HEK293 (cell line): ENCODE measurements at regions not wholly inside any gene's neighbourhood (a gene's known extent, or its start where the extent isn't known, plus 50 kb on each side); places are given as distances from the start of the nearest gene placed in this dataset.

ENCODE experiments used
- HOXA7 ChIP-seq: sonication (generic); formaldehyde crosslinking; IDR thresholded peaks from 2 replicates; pipeline ENCODE4 v1.8.1; 2022; ENCODE audit warnings: missing genetic modification reagents, borderline replicate concordance
- KLF1 ChIP-seq: fragments of 450-650 bp; formaldehyde crosslinking; IDR thresholded peaks from 2 replicates; pipeline ENCODE4 v1.5.1; 2016; ENCODE audit warnings: missing biosample characterization, missing genetic modification characterization
- YY1 ChIP-seq: fragments of 450-650 bp; formaldehyde crosslinking; IDR thresholded peaks from 2 replicates; pipeline ENCODE4 v1.5.1; 2018; ENCODE audit warnings: missing biosample characterization, missing genetic modification characterization
- ZNF112 ChIP-seq: fragments of 450-650 bp; formaldehyde crosslinking; IDR thresholded peaks from 2 replicates; pipeline ENCODE4 v1.5.0; 2017; ENCODE audit warnings: missing biosample characterization, missing genetic modification characterization
- ZNF184 ChIP-seq: fragments of 450-650 bp; IDR thresholded peaks from 2 replicates; pipeline ENCODE4 v1.5.1; 2018; ENCODE audit warnings: missing biosample characterization, mild to moderate bottlenecking, missing genetic modification characterization
- ZNF37A ChIP-seq: fragments of 450-650 bp; IDR thresholded peaks from 2 replicates; pipeline ENCODE4 v1.5.1; 2018; ENCODE audit warnings: missing biosample characterization, missing genetic modification characterization
- ZNF560 ChIP-seq: fragments of 450-650 bp; formaldehyde crosslinking; IDR thresholded peaks from 2 replicates; pipeline ENCODE4 v1.5.1; 2017; ENCODE audit warnings: missing biosample characterization, missing genetic modification characterization, borderline replicate concordance
- ZNF747 ChIP-seq: fragments of 450-650 bp; formaldehyde crosslinking; IDR thresholded peaks from 2 replicates; pipeline ENCODE4 v1.5.1; 2016; ENCODE audit warnings: missing biosample characterization, missing genetic modification characterization
- TF ChIP-seq, protein P1 (sequence below): fragments of 450-650 bp; formaldehyde crosslinking; IDR thresholded peaks from 2 replicates; pipeline ENCODE4 v1.5.1; 2016; ENCODE audit warnings: missing biosample characterization, missing genetic modification characterization
- TF ChIP-seq, protein P2 (sequence below): fragments of 450-650 bp; formaldehyde crosslinking; IDR thresholded peaks from 2 replicates; pipeline ENCODE4 v1.5.1; 2016; ENCODE audit warnings: missing biosample characterization, missing genetic modification characterization
- TF ChIP-seq, protein P3 (sequence below): fragments of 450-650 bp; formaldehyde crosslinking; IDR thresholded peaks from 2 replicates; pipeline ENCODE4 v1.5.1; 2017; ENCODE audit warnings: missing biosample characterization, missing genetic modification characterization
- TF ChIP-seq, protein P4 (sequence below): fragments of 450-650 bp; formaldehyde crosslinking; IDR thresholded peaks from 2 replicates; pipeline ENCODE4 v1.5.1; 2016; ENCODE audit warnings: missing biosample characterization, missing genetic modification characterization
- TF ChIP-seq, protein P5 (sequence below): fragments of 450-650 bp; formaldehyde crosslinking; optimal IDR thresholded peaks from 2 replicates; pipeline ENCODE3; 2016; ENCODE audit warnings: missing biosample characterization, mild to moderate bottlenecking, missing genetic modification characterization
- TF ChIP-seq, protein P6 (sequence below): fragments of 450-650 bp; formaldehyde crosslinking; IDR thresholded peaks from 2 replicates; pipeline ENCODE4 v1.5.1; 2016; ENCODE audit warnings: missing biosample characterization, missing genetic modification characterization, borderline replicate concordance

DNA sequence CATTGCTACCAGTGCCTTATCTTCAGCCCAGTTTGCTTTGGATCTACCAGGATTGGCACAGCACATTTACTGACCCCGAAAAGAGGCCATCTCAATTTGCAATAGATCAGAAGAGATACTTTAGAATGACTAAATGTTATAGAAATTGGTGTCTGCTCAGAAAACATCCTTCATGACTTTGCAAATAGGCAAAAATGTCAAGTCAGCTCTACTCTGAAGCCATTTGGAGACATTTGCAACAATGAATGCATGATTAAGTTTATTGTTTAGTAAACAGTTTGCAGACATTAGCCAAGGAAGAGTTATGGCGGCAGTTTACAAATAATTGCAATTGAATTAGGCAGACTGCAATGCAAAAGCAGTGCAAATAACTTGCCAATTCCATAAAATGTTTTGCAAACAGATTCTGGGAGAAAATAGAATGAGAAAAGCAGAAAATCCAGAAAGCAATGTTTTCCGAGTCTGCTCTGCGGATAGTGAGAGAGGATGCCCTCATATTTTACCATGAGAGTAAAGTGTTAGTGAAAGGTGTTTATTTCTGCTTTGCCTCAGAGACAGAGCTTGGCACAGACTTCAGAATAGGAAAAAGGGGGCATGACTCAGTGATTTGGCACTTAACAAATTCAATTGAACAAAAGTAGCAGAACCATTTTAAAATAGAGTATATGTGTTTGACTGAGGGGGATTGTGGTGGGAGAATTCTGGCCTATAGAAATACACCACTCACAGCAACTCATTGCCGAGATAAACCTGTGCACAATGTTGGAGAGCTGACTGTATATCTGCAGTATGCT is 334.9 kb upstream of the NR2F2 start:
- TF ChIP-seq, protein P1, sequence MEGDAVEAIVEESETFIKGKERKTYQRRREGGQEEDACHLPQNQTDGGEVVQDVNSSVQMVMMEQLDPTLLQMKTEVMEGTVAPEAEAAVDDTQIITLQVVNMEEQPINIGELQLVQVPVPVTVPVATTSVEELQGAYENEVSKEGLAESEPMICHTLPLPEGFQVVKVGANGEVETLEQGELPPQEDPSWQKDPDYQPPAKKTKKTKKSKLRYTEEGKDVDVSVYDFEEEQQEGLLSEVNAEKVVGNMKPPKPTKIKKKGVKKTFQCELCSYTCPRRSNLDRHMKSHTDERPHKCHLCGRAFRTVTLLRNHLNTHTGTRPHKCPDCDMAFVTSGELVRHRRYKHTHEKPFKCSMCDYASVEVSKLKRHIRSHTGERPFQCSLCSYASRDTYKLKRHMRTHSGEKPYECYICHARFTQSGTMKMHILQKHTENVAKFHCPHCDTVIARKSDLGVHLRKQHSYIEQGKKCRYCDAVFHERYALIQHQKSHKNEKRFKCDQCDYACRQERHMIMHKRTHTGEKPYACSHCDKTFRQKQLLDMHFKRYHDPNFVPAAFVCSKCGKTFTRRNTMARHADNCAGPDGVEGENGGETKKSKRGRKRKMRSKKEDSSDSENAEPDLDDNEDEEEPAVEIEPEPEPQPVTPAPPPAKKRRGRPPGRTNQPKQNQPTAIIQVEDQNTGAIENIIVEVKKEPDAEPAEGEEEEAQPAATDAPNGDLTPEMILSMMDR (tag by site-specific recombination) = no peak
- TF ChIP-seq, protein P2, sequence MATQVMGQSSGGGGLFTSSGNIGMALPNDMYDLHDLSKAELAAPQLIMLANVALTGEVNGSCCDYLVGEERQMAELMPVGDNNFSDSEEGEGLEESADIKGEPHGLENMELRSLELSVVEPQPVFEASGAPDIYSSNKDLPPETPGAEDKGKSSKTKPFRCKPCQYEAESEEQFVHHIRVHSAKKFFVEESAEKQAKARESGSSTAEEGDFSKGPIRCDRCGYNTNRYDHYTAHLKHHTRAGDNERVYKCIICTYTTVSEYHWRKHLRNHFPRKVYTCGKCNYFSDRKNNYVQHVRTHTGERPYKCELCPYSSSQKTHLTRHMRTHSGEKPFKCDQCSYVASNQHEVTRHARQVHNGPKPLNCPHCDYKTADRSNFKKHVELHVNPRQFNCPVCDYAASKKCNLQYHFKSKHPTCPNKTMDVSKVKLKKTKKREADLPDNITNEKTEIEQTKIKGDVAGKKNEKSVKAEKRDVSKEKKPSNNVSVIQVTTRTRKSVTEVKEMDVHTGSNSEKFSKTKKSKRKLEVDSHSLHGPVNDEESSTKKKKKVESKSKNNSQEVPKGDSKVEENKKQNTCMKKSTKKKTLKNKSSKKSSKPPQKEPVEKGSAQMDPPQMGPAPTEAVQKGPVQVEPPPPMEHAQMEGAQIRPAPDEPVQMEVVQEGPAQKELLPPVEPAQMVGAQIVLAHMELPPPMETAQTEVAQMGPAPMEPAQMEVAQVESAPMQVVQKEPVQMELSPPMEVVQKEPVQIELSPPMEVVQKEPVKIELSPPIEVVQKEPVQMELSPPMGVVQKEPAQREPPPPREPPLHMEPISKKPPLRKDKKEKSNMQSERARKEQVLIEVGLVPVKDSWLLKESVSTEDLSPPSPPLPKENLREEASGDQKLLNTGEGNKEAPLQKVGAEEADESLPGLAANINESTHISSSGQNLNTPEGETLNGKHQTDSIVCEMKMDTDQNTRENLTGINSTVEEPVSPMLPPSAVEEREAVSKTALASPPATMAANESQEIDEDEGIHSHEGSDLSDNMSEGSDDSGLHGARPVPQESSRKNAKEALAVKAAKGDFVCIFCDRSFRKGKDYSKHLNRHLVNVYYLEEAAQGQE = no peak
- TF ChIP-seq ZNF747 (no peak), YY1 (tag by site-specific recombination) (no peak), KLF1 (tag by site-specific recombination) (no peak), HOXA7 (CRISPR knock-in tag) (no peak), ZNF560 (tag by site-specific recombination) (no peak), ZNF184 (tag by site-specific recombination) (no peak), ZNF37A (tag by site-specific recombination) (no peak), ZNF112 (tag by site-specific recombination) (no peak)
- TF ChIP-seq, protein P3, sequence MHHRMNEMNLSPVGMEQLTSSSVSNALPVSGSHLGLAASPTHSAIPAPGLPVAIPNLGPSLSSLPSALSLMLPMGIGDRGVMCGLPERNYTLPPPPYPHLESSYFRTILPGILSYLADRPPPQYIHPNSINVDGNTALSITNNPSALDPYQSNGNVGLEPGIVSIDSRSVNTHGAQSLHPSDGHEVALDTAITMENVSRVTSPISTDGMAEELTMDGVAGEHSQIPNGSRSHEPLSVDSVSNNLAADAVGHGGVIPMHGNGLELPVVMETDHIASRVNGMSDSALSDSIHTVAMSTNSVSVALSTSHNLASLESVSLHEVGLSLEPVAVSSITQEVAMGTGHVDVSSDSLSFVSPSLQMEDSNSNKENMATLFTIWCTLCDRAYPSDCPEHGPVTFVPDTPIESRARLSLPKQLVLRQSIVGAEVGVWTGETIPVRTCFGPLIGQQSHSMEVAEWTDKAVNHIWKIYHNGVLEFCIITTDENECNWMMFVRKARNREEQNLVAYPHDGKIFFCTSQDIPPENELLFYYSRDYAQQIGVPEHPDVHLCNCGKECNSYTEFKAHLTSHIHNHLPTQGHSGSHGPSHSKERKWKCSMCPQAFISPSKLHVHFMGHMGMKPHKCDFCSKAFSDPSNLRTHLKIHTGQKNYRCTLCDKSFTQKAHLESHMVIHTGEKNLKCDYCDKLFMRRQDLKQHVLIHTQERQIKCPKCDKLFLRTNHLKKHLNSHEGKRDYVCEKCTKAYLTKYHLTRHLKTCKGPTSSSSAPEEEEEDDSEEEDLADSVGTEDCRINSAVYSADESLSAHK (tag by site-specific recombination) = no peak
- TF ChIP-seq, protein P4, sequence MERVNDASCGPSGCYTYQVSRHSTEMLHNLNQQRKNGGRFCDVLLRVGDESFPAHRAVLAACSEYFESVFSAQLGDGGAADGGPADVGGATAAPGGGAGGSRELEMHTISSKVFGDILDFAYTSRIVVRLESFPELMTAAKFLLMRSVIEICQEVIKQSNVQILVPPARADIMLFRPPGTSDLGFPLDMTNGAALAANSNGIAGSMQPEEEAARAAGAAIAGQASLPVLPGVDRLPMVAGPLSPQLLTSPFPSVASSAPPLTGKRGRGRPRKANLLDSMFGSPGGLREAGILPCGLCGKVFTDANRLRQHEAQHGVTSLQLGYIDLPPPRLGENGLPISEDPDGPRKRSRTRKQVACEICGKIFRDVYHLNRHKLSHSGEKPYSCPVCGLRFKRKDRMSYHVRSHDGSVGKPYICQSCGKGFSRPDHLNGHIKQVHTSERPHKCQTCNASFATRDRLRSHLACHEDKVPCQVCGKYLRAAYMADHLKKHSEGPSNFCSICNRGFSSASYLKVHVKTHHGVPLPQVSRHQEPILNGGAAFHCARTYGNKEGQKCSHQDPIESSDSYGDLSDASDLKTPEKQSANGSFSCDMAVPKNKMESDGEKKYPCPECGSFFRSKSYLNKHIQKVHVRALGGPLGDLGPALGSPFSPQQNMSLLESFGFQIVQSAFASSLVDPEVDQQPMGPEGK = no peak
- TF ChIP-seq, protein P5, sequence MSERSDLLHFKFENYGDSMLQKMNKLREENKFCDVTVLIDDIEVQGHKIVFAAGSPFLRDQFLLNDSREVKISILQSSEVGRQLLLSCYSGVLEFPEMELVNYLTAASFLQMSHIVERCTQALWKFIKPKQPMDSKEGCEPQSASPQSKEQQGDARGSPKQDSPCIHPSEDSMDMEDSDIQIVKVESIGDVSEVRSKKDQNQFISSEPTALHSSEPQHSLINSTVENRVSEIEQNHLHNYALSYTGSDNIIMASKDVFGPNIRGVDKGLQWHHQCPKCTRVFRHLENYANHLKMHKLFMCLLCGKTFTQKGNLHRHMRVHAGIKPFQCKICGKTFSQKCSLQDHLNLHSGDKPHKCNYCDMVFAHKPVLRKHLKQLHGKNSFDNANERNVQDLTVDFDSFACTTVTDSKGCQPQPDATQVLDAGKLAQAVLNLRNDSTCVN (tag by site-specific recombination) = no peak
- TF ChIP-seq, protein P6, sequence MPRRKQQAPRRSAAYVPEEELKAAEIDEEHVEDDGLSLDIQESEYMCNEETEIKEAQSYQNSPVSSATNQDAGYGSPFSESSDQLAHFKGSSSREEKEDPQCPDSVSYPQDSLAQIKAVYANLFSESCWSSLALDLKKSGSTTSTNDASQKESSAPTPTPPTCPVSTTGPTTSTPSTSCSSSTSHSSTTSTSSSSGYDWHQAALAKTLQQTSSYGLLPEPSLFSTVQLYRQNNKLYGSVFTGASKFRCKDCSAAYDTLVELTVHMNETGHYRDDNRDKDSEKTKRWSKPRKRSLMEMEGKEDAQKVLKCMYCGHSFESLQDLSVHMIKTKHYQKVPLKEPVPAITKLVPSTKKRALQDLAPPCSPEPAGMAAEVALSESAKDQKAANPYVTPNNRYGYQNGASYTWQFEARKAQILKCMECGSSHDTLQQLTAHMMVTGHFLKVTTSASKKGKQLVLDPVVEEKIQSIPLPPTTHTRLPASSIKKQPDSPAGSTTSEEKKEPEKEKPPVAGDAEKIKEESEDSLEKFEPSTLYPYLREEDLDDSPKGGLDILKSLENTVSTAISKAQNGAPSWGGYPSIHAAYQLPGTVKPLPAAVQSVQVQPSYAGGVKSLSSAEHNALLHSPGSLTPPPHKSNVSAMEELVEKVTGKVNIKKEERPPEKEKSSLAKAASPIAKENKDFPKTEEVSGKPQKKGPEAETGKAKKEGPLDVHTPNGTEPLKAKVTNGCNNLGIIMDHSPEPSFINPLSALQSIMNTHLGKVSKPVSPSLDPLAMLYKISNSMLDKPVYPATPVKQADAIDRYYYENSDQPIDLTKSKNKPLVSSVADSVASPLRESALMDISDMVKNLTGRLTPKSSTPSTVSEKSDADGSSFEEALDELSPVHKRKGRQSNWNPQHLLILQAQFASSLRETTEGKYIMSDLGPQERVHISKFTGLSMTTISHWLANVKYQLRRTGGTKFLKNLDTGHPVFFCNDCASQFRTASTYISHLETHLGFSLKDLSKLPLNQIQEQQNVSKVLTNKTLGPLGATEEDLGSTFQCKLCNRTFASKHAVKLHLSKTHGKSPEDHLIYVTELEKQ (tag by site-specific recombination) = no peak
